ENCODE measurements at regions not wholly inside any gene's neighbourhood (a gene's known extent, or its start where the extent isn't known, plus 50 kb on each side); places are given as distances from the start of the nearest gene placed in this dataset.

DNA sequence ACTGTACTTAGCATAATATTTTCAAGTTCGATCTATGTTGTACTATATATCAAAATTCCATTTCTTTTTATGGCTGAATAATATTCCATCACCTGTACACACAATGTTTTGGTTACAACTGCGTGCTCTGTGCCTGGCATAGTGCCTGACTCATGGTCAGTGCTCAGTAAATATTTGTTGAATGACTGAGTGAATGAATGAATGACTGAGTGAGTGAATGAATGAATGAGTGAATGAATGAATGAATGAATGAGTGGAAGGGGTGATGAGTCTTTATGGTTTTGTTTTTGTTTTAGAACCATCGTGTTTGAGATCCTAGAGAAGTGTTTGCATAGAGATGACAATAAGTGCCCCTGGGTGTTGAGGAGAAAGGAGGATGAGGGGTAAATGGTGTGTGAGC is 155.3 kb downstream of the MRM1 start:
- TF ChIP-seq, protein P1, sequence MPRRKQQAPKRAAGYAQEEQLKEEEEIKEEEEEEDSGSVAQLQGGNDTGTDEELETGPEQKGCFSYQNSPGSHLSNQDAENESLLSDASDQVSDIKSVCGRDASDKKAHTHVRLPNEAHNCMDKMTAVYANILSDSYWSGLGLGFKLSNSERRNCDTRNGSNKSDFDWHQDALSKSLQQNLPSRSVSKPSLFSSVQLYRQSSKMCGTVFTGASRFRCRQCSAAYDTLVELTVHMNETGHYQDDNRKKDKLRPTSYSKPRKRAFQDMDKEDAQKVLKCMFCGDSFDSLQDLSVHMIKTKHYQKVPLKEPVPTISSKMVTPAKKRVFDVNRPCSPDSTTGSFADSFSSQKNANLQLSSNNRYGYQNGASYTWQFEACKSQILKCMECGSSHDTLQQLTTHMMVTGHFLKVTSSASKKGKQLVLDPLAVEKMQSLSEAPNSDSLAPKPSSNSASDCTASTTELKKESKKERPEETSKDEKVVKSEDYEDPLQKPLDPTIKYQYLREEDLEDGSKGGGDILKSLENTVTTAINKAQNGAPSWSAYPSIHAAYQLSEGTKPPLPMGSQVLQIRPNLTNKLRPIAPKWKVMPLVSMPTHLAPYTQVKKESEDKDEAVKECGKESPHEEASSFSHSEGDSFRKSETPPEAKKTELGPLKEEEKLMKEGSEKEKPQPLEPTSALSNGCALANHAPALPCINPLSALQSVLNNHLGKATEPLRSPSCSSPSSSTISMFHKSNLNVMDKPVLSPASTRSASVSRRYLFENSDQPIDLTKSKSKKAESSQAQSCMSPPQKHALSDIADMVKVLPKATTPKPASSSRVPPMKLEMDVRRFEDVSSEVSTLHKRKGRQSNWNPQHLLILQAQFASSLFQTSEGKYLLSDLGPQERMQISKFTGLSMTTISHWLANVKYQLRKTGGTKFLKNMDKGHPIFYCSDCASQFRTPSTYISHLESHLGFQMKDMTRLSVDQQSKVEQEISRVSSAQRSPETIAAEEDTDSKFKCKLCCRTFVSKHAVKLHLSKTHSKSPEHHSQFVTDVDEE (CRISPR knock-in tag; IDR thresholded peaks at IDR 0.05) = no peak
- TF ChIP-seq ZNF565 (CRISPR knock-in tag; conservative IDR thresholded peaks at IDR 0.05; ENCODE audit: low read depth) (no peak), BACH2 (CRISPR knock-in tag; IDR thresholded peaks at IDR 0.05; ENCODE audit: borderline replicate concordance) (no peak), OSR1 (CRISPR knock-in tag; IDR thresholded peaks at IDR 0.05) (no peak), ZFP30 (CRISPR knock-in tag; IDR thresholded peaks at IDR 0.05) (no peak), ZNF8 (CRISPR knock-in tag; IDR thresholded peaks at IDR 0.05) (no peak), TOX (CRISPR knock-in tag; IDR thresholded peaks at IDR 0.05; ENCODE audit: borderline replicate concordance) (no peak), POU6F1 (CRISPR knock-in tag; IDR thresholded peaks at IDR 0.05; ENCODE audit: borderline replicate concordance, low read depth) (no peak), CSDC2 (CRISPR knock-in tag; IDR thresholded peaks at IDR 0.05) (no peak), ZFP3 (CRISPR knock-in tag; IDR thresholded peaks at IDR 0.05) (no peak)
- TF ChIP-seq, protein P2, sequence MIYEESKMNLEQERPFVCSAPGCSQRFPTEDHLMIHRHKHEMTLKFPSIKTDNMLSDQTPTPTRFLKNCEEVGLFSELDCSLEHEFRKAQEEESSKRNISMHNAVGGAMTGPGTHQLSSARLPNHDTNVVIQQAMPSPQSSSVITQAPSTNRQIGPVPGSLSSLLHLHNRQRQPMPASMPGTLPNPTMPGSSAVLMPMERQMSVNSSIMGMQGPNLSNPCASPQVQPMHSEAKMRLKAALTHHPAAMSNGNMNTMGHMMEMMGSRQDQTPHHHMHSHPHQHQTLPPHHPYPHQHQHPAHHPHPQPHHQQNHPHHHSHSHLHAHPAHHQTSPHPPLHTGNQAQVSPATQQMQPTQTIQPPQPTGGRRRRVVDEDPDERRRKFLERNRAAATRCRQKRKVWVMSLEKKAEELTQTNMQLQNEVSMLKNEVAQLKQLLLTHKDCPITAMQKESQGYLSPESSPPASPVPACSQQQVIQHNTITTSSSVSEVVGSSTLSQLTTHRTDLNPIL (CRISPR knock-in tag; IDR thresholded peaks at IDR 0.05; ENCODE audit: low read depth) = no peak
- TF ChIP-seq, protein P3, sequence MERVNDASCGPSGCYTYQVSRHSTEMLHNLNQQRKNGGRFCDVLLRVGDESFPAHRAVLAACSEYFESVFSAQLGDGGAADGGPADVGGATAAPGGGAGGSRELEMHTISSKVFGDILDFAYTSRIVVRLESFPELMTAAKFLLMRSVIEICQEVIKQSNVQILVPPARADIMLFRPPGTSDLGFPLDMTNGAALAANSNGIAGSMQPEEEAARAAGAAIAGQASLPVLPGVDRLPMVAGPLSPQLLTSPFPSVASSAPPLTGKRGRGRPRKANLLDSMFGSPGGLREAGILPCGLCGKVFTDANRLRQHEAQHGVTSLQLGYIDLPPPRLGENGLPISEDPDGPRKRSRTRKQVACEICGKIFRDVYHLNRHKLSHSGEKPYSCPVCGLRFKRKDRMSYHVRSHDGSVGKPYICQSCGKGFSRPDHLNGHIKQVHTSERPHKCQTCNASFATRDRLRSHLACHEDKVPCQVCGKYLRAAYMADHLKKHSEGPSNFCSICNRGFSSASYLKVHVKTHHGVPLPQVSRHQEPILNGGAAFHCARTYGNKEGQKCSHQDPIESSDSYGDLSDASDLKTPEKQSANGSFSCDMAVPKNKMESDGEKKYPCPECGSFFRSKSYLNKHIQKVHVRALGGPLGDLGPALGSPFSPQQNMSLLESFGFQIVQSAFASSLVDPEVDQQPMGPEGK (CRISPR knock-in tag; IDR thresholded peaks at IDR 0.05; ENCODE audit: borderline replicate concordance) = no peak
- ATAC-seq = no peak

- TF ChIP-seq ESRRG (CRISPR knock-in tag; IDR thresholded peaks at IDR 0.05) (no peak), ZNF8 (CRISPR knock-in tag; IDR thresholded peaks at IDR 0.05) (no peak), ZFP30 (CRISPR knock-in tag; IDR thresholded peaks at IDR 0.05) (no peak), SNAI2 (CRISPR knock-in tag; IDR thresholded peaks at IDR 0.05) (no peak), RARB (CRISPR knock-in tag; IDR thresholded peaks at IDR 0.05) (no peak), ZFP3 (CRISPR knock-in tag; IDR thresholded peaks at IDR 0.05) (no peak), OSR1 (CRISPR knock-in tag; IDR thresholded peaks at IDR 0.05) (no peak), ZC3H10 (CRISPR knock-in tag; IDR thresholded peaks at IDR 0.05) (no peak), PPARA (CRISPR knock-in tag; IDR thresholded peaks at IDR 0.05; ENCODE audit: borderline replicate concordance) (no peak), POU6F1 (CRISPR knock-in tag; IDR thresholded peaks at IDR 0.05; ENCODE audit: borderline replicate concordance, low read depth) (no peak), ISL1 (CRISPR knock-in tag; IDR thresholded peaks at IDR 0.05) (no peak)
- TF ChIP-seq, protein P3 (CRISPR knock-in tag; IDR thresholded peaks at IDR 0.05; ENCODE audit: borderline replicate concordance) = no peak
- TF ChIP-seq, protein P2 (CRISPR knock-in tag; IDR thresholded peaks at IDR 0.05; ENCODE audit: low read depth) = no peak
- no peak for ATAC-seq
Observed at GRCh38 chr17:36760425-36760824, 159.0 kb downstream of the MRM1 start.
